HG02623 (cell line): ENCODE measurements at regions not wholly inside any gene's neighbourhood (a gene's known extent, or its start where the extent isn't known, plus 50 kb on each side); places are given as distances from the start of the nearest gene placed in this dataset.
"Not testable (repeated sequence)": the region's sequence is repeated elsewhere in the genome, so short reads cannot be mapped to it uniquely, and the experiment has no call there.

Experiments
- ATAC-seq: cut with Tn5 transposase; IDR thresholded peaks from one replicate; pipeline ENCODE4 v1.9.1; 2021; ENCODE audit warnings: moderate library complexity; ENCODE audit not compliant: unreplicated experiment

- no peak for ATAC-seq
These were observed 374.6 kb upstream of the SYT1 start for GRCh38 chr12:78489990-78490389.

GRCh38 chr12:78490861-78491260 lies 373.7 kb upstream of the SYT1 start:
- ATAC-seq = no peak

GRCh38 chr12:78494911-78495310 lies 369.7 kb upstream of the SYT1 start:
- no peak for ATAC-seq

- ATAC-seq = no peak
These were observed 362.7 kb upstream of the SYT1 start for GRCh38 chr12:78501825-78502224.

- no peak for ATAC-seq
These were observed 345.2 kb upstream of the SYT1 start for GRCh38 chr12:78519422-78519821.

- ATAC-seq = no peak
These were observed 334.3 kb upstream of the SYT1 start for GRCh38 chr12:78530100-78530765.

- no peak for ATAC-seq
These were observed 332.6 kb upstream of the SYT1 start for GRCh38 chr12:78531831-78532458.

- ATAC-seq = no peak
These were observed 330.3 kb upstream of the SYT1 start for GRCh38 chr12:78534311-78534710.

GRCh38 chr12:78540606-78541336 lies 323.8 kb upstream of the SYT1 start:
- ATAC-seq = no peak

- ATAC-seq = no peak
These were observed 313.7 kb upstream of the SYT1 start for GRCh38 chr12:78550831-78551230.

GRCh38 chr12:78555802-78556201 lies 308.8 kb upstream of the SYT1 start:
- ATAC-seq = no peak

GRCh38 chr12:78556651-78557050 lies 307.9 kb upstream of the SYT1 start:
- ATAC-seq = no peak

- ATAC-seq = no peak
These were observed 305.2 kb upstream of the SYT1 start for GRCh38 chr12:78559416-78559815.

GRCh38 chr12:78559886-78560285 lies 304.7 kb upstream of the SYT1 start:
- ATAC-seq = no peak

- ATAC-seq = no peak
These were observed 303.9 kb upstream of the SYT1 start for GRCh38 chr12:78560633-78561032.

GRCh38 chr12:78562368-78563205 lies 302.0 kb upstream of the SYT1 start:
- ATAC-seq = no peak

- no peak for ATAC-seq
These were observed 300.7 kb upstream of the SYT1 start for GRCh38 chr12:78563826-78564225.

- no peak for ATAC-seq
These were observed 298.1 kb upstream of the SYT1 start for GRCh38 chr12:78566456-78566855.

GRCh38 chr12:78568321-78569020 lies 296.1 kb upstream of the SYT1 start:
- no peak for ATAC-seq

GRCh38 chr12:78571953-78572352 lies 292.6 kb upstream of the SYT1 start:
- ATAC-seq = no peak

GRCh38 chr12:78575208-78575607 lies 289.4 kb upstream of the SYT1 start:
- ATAC-seq = not testable (repeated sequence)
